Activated CD4-positive, alpha-beta T cell treated with anti-CD3 and anti-CD28 coated beads, Interleukin-10, Interleukin-2, amounts not matched to agents 100 ng/mL and 50 ng/mL, durations not matched to agents 16 hours and 8 hours (primary cell): ENCODE measurements at regions not wholly inside any gene's neighbourhood (a gene's known extent, or its start where the extent isn't known, plus 50 kb on each side); places are given as distances from the start of the nearest gene placed in this dataset.

Experiments used
- DNase-seq: peaks from one replicate; pipeline ENCODE4 v3.0.0-alpha.2; 2020

DNA sequence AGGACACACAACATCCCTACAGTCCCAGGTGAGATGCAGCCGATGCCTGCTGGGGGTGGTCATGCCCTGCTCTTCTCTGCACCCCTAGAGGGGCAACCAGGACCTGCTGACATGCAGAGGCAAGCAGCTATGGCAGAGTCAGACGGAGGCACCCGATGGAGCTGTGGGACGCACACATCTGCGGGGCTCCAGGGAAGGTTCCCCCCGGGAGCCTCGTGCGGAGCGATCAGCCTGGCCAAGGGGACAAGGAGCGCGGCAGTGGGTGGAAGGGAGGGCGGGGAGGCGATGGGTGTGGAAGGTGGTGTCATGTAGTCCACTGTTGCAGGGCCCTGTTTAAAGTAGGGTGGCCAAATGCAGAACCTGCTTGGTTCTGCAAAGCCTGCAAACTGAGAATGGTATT lies 143.0 kb upstream of the AJAP1 start:
- DNase-seq: no peak

DNA sequence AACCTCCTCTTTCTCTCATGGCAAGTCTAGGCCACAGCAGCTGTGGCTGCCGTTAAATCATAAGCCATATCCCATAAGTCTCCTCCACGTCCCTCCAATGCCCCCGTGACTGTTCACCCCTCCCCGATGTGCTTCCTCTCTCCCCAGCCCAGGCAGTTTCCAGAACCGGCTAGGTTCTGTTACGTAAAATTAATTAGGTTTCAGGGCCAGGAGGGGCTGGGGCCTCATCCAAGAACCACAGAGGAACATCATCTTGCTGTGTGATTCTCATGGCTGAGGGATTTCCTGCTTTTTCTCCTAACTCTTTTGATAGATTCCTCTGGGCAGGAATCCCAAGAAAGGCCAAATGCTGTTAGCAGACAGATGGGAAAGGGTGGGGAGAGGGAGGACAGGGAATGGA lies 141.8 kb upstream of the AJAP1 start:
- no peak for DNase-seq

DNA sequence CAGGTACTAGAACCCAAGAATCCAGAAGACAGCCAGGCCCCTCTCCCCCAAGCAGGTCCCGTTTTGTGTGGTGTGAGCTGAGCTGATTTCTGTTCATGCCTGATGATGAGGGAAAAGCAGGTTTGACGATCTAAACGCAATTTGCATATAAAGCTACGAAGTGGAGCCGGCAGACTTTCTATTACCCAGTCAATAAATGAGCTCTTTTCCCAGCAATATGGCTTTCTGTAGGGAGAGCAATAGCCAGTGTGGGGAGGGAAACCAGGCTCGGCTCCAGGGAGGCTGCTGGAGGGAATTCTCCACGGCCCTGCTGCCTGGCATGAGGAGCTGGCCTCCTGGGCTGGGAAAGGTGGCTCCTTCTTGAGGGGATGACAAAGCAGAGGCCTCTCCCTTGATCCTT lies 140.7 kb upstream of the AJAP1 start:
- no peak for DNase-seq

DNA sequence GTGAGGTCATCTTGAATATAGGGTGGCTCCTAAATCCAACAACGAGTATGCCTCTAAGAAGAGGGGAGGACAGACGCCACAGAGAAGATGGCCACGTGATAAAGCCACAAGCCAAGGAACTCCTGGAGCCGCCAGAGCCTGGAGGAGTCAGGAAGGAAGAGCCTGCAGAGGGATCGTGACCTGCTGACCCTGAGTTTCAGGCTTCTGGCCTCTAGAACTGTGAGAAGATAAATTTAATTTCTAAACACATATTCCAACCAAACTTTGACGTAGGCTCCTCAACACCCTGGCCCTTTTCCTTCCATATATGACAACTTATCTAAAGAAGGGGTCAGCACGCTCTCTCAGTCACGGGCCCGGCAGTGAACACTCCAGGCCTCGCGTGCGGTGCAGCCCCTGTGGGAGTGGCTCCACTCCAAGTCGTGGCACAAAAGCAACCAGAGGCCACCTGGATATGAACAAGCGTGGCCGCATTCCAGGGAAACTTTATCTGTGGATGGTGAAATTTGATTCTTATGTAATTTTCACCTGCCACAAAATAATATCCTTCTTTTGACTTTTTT lies 138.6 kb upstream of the AJAP1 start:
- no peak for DNase-seq

DNA sequence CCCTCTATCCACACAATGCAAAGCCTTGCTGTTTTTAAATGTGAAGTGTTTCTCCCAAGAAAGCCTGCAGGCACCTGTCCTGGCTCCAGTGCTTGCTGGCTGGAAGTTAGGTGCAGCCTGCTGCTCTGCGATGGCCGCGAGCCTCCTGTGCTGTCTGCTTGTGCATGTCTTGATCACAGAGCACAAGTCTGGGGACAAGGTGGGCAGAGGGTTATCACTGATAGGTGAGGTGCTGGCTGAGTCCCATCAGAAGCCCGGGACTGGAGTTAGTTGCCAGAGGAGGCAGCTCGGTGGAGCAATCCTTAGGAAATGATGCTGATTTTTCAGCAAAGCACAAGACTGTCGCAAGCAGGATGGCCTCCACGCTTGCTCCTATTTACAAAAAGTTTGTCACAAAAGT lies 137.8 kb upstream of the AJAP1 start:
- no peak for DNase-seq

DNA sequence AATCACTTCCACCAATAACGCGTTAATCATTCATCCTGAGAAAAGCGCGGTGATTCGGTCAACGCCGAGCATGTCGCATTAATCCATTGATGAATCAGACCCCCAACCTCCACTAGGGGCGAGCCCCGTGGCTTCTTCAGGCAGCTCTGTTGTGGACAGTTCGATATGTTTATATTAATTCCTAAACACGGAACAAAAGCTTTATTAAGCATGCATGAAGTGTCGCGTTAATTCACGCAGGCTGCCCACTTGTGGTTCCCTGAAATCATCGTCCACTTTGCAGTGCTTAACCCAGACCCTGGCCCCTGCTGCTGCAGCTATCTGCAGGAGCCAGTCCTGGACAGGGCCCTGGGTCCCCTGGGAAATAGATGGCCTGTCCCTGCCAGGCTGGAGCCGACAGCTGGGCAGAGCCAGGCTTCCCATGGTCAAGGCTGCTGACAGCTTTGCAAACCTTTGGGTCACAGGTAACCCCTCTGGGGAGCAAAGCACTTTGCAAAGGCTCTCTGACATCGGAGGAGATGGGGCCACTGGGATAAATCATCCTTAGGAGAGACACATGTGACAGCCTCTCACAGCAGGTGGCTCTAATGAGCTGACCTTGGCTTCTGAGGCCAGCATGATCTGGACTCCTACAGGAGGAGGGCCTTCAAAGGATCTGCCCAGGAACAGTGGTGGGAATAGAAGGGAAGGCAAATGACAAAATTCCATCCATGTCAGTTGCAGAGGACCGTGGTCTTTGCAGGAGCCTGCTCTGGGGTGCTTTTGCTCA lies 137.0 kb upstream of the AJAP1 start:
- no peak for DNase-seq

DNA sequence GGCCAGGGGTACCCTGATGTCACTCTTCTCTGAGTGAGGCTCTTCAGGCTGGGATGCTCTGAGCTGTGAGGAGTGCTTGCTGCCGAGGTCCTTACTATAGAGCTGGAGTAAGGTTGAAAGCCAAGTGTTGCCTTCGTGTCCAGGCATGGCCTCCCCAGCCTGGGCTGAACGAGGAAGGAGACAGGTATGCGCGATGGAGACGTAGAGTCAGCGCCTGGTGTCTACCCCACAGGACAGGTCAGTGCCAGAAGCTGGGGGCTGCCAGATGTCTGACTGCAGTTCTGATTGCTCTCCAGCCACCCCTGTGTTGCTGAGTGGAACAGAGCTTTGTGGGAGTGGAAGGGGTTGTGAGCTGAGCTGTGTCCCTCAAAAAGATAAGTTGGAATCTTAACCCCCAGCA lies 135.8 kb upstream of the AJAP1 start:
- DNase-seq: no peak

DNA sequence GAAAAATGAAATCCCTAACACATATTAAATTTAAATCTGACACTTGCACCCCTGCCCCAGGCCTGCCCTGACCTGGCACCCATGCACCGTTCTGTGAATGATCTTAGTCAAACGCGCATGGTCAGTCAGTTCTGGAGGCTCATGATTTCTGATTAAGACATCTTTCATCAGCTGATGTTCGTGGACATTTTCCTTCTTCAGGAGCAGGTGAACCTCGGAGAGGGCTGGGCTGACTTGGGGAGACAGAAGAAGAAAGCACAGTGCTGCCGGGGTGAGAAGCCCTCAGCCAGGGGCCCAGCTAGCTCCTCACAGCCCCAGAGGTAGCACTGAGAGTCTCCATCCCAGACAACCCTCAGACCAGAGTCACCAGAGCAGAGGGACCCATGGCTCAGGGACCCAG lies 134.5 kb upstream of the AJAP1 start:
- DNase-seq: no peak

DNA sequence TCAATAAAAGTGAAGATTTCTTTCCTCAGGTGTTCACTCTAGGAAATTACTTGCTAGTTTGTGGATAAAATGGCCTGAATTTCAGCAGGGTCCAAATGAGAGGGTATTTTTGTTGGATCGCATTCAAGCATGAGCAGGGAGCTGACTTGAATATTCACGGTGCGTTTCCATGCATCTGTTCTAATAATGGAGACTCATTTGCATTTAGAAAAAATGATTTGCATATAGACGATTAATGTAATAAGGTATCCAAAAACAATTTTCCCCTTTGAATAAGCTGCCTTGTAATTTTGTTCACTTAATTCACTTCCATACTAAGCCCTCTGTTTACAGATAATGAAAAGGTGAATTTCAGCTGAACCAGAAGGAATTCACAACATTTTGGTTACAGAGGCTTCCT lies 130.9 kb upstream of the AJAP1 start:
- DNase-seq: no peak

DNA sequence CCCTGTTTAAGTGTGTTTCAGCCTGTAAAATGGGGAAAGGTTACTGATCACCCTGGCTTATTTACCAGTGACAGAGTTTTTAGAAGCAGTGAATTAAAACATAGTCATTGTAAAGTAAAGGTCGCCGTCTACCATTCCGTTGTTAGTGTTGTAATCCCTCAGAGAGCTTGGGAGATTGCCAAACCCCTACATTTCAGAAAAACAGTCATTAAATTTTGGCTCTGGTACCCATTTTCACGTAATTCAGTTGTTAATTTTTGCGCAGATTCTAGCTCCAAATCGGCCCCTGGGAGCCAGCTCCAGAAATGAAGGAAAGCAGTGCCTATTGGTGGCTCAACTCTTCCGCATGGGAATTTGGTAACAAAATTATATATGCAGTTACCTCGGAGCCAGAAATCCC lies 127.7 kb upstream of the AJAP1 start:
- DNase-seq: no peak

DNA sequence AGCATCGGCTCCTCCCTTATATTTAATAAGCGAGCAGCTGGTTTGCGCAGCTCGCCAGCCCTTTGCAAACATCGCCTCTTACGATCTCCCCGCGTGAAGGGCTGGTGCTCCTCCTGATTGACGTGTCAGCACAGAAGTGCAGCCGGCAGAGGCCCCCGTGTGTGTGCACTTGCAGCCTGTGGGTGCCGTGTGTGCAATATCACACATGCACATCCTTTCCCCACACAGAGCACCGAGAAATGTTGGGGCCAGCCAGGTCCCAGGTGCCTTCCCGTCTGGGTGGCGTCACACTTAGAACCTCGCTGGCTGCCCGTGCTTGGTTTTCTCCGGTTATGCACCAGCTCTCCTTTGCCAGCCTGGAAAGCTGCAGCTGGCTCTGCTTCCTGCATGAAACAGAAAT lies 126.6 kb upstream of the AJAP1 start:
- DNase-seq: no peak

DNA sequence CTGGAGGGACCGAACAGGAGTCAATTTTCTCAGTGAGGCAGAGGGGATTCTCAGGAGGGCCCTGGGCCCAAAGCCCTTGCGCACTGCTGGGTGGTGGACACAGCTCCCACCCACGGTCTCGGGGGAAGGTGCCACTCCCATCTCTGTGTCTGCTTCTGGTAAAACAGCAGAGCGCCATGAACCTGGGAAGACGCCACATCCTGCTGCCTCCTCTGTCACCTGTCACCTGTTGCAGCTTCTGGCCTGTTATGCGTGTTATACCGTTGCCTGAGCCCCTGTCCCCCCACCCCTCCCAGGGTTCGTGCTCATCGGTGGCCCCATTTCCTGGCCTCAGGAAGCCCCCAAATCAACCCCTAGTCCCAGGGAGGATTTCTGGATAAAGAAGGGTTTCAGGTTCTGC lies 125.8 kb upstream of the AJAP1 start:
- DNase-seq: no peak

DNA sequence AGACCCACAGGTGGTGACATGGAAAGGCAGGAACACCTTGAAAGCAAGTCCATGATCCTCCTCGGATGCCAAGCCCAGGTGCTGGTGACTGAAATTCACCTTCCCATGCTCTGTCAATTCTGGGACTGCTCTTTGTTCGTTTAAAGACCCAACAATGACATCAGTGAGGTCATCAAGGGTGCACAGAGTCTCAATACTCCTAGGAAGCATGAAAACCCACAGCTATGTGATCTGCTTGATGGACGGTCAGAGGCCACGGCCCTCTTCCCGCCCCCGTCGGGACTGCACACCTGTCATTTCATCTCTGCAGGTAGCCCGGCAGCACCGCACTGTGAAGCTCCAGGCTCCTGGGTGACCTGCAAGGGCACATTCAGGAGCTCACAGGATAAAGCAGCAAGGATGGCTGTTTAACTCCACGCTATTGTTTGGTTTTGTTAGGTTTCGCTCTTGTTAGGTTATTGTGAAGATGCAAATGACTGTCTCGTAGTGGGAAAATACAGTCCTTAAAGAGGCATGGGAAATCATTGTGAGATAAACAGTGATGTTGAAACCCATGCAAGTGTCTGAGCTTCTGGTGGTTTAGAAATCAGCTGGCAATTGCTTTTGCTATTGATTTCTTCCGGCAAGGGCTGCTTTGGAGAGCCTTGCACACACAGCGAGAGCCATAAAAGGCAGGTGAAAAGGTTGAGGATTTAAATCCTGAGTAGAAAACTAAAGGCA lies 124.8 kb upstream of the AJAP1 start:
- no peak for DNase-seq

DNA sequence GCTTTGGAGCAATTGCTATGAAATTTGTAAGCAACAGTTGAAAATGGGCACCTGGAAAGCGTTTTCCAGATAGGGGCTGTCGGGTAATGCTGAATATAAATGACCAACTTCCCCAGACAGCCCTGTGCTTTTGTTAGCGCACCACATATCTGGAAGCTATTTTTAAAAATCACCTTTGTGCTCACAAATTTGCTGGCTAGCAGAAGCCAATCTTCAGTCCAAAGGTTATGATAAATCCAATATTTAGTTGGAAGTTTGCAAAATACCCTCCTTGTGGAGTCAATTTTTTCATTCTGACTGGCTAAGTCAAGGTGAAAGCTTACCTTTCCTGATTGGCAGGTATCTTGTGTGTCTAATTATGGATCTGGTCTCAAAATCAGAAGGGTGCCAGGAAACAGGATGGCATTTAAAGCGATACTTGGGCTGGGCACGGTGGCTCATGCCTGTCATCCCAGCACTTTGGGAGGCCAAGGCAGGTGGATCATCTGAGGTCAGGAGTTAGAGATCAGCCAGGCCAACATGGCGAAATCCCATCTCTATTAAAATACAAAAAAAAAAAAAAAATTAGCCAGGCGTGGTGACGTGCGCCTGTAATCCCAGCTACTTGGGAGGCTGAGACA lies 124.1 kb upstream of the AJAP1 start:
- no peak for DNase-seq

DNA sequence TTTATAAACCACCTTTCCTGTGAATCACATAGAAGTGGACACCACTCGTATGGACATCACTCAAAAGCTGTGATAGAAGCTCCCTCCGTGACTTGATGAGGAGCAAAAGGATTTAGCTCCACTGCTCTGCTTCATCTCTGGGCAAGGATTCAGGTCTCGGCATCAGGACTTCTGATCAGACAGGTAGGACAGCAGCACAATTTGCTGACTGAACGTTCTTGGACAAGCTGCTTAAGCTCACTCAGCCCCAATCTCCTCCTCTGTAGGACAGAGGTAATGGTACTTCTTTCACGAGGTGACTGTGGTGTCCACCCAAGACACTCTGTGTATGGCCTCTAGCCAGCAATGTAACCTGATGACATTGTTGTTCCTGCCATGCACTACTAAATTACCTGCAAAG lies 122.6 kb upstream of the AJAP1 start:
- DNase-seq: no peak

DNA sequence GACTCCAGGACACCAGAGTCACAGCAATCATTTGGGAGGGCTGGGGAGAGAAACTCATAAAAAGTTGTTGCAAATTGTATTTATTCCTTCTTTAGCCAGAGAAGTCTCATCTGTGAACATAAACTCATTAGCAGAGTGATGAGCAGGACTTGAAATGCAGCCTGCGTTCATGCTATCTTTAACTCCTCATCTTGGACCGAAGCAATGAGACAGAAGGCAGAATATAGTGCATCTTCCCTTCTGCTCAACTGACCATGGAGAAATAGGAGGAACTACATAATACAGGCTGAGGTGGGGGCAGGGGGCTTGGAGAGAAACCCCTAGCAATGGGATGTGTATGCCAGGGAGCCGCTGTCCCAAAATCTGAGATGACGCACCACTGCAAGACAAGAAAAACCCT lies 121.8 kb upstream of the AJAP1 start:
- no peak for DNase-seq

DNA sequence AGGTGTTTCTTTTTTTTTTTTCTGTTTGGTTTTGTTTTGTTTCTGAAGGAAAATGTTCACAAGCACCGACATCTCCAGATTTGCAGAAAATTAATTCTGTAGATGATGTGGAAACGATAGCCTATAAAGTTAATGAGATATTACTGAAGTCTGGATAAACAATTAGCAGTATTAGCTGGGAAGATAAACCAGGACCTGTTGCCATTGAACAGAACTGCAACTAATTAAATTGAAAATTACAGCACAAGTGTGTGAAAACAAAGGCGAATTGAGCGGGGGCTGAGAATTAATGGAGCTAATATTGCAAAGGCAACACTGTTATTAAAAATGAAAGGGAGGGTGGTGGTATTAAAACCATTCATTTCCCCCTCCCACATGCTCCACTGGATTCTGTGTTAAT lies 107.5 kb upstream of the AJAP1 start:
- DNase-seq: no peak

DNA sequence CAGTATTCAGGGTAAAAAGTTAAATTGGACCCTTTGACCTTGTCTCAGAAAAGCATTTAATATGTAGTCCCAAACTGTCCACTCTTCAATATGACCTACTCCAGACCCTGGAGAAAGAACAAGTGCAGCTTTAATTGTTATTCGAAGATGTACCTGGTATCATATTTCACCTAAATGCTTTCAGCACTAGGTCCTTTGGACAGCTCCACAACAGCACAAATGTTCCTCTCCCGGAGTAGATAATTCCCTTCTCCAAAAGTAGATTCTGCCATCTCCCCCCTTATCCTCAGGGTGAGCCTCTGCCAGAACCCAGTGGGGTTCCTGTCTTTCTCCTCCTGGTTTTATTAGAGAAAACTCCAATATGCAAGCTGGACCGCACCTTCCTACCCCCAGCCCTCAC lies 104.5 kb upstream of the AJAP1 start:
- no peak for DNase-seq

DNA sequence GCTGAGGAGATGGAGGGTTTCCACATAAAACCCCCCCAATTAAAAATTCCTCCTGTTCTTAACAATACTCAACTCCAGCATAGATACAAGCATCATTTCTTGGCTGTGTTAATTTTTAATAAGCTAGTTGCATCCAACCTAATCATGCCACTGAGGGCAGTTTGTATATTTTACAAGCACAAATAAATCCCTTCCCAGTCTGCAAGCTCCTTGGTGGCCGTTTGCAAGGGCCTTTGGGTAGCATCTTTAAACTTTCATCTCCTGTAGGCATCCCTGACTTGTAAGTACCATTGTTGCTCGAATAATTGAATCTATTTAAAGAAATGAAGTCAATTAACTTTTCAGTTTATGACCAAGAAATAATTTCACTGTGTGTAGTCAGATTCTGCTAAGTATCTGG lies 103.5 kb upstream of the AJAP1 start:
- no peak for DNase-seq

DNA sequence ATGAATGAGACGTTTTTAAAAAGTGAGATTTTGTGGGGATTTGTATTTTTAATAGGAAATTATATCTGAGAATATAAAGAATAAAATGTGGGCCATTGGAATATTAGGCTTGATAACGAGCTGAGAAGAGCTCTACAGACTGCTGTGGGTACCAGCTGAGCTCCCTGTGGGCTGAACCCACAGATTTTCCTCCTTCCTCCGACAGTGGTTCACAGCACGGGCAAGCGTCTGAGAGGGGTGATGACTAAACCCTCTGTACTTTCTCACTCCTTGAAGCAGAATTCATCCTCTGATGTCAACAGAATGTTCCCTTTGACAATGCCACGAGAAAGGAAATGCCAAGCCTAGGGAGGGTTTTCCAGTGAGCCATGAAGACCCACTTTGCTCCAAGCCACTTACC lies 102.7 kb upstream of the AJAP1 start:
- DNase-seq: no peak

DNA sequence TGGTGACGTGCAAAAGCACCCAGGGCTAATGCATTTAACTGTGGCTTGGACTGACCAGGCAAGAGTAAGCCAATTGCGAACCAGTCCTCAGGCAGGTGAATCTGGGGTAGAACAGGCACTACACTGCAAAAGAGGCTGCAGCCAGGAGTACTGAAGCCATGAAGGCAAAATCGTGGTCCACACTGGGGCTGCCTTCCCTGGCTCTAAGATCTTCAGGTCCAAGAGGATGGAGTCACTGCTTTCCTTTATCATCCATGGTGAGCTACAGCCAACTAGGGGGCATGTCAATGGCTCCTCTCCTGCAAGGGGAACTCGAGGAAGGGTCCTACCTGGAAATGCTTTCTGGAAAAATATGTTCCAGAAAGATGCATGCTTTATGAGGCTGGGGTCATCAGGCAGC lies 100.6 kb upstream of the AJAP1 start:
- DNase-seq: no peak

DNA sequence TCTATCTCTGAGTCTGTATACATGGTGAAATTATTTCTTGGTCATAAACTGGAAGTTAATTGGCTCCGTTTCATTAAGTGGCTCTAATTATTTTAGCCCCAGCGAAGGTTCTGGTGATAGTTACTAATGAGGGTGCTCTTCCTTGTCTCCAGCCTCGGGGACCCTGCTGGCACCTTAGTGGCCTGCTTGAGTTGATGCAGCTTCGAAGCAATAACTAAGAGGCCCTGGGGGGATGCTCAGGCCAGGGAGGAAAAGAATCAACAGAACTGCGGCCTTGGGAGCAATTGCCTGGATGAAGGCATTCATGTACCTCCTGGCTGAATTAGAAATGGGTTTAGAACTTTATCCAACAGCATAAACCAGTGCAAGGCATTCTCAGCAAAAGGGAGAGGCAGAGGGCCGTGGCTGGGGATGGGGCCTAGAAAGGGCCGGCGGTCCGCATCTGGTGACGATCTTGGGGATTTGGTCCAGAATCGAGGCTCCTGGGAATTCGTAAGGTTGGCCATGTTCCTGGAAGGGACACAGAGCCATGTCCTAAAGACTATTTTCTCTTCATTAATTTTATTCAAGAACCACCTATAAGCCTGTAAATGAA lies 100.0 kb upstream of the AJAP1 start:
- DNase-seq: no peak

DNA sequence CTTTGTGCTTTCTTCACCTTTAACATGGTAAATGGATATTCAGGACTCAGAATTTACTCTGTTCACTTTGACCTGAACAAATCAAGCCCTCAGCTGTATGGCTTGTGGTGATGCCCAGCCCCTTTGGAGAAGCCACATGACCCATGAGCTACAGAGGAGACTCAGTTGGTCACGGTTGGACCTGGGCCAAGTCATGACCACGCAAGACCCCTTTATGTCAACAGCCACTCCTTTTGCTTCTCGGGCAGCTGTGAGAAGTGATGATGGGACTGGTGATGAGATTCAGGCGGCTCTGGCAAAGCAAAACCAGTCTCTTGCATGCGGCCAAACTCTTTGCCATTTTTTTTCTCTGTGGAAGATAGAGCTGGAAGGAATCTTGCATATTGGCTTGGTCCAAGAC lies 96.5 kb upstream of the AJAP1 start:
- DNase-seq: no peak

DNA sequence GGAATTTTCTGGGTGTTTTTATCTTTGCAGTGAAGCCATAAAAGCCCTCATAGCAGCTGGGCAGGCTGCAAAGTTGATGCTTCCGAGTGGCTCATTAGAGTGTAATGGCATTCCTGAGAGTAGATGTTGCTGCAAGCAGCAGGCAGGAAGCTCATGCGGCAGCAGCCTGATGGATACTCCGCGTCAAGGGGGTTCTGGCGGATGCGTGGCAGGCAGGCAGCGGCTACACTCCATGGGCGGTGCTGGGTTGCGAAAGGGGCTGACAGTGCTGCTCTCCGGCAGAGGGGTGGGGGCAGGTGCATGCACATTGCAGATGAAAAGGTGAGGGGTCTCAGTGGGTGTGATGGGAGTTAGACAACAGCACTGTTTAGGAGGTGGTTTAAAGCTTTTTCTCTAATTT lies 93.2 kb upstream of the AJAP1 start:
- DNase-seq: no peak
